NCI-H2029 (cell line): ENCODE measurements at regions not wholly inside any gene's neighbourhood (a gene's known extent, or its start where the extent isn't known, plus 50 kb on each side); places are given as distances from the start of the nearest gene placed in this dataset.

Source experiments
- DNase-seq: peaks from one replicate; lab custom pipeline; 2025; lab: John Stamatoyannopoulos, UW

GRCh38 chr1:193555662-193556441 lies 369.4 kb upstream of the B3GALT2 start:
- DNase-seq: no peak

- DNase-seq: no peak
Measured at GRCh38 chr1:193553564-193553963, 367.2 kb upstream of the B3GALT2 start.

GRCh38 chr1:193552274-193552673 lies 365.9 kb upstream of the B3GALT2 start:
- no peak for DNase-seq

GRCh38 chr1:193549081-193549480 lies 362.7 kb upstream of the B3GALT2 start:
- DNase-seq: no peak

- no peak for DNase-seq
Measured at GRCh38 chr1:193545171-193545570, 358.8 kb upstream of the B3GALT2 start.

GRCh38 chr1:193543259-193543658 lies 356.8 kb upstream of the B3GALT2 start:
- no peak for DNase-seq

GRCh38 chr1:193542690-193543089 lies 356.3 kb upstream of the B3GALT2 start:
- no peak for DNase-seq

- DNase-seq: no peak
Measured at GRCh38 chr1:193540511-193540910, 354.1 kb upstream of the B3GALT2 start.

- DNase-seq: no peak
Measured at GRCh38 chr1:193539731-193540459, 353.5 kb upstream of the B3GALT2 start.

GRCh38 chr1:193538680-193539079 lies 352.3 kb upstream of the B3GALT2 start:
- DNase-seq: no peak

GRCh38 chr1:193538003-193538354 lies 351.6 kb upstream of the B3GALT2 start:
- no peak for DNase-seq

GRCh38 chr1:193537266-193538002 lies 351.0 kb upstream of the B3GALT2 start:
- DNase-seq: no peak

GRCh38 chr1:193533853-193534252 lies 347.4 kb upstream of the B3GALT2 start:
- no peak for DNase-seq

GRCh38 chr1:193525917-193526710 lies 339.7 kb upstream of the B3GALT2 start:
- no peak for DNase-seq

GRCh38 chr1:193525411-193525810 lies 339.0 kb upstream of the B3GALT2 start:
- no peak for DNase-seq

GRCh38 chr1:193524616-193525015 lies 338.2 kb upstream of the B3GALT2 start:
- no peak for DNase-seq

GRCh38 chr1:193524021-193524420 lies 337.6 kb upstream of the B3GALT2 start:
- no peak for DNase-seq

- no peak for DNase-seq
Measured at GRCh38 chr1:193520472-193520871, 334.1 kb upstream of the B3GALT2 start.

GRCh38 chr1:193519922-193520321 lies 333.5 kb upstream of the B3GALT2 start:
- DNase-seq: no peak

GRCh38 chr1:193516755-193517388 lies 330.5 kb upstream of the B3GALT2 start:
- DNase-seq: no peak

GRCh38 chr1:193514397-193514796 lies 328.0 kb upstream of the B3GALT2 start:
- no peak for DNase-seq

- no peak for DNase-seq
Measured at GRCh38 chr1:193513032-193513431, 326.6 kb upstream of the B3GALT2 start.
